ENCODE measurements at regions not wholly inside any gene's neighbourhood (a gene's known extent, or its start where the extent isn't known, plus 50 kb on each side); places are given as distances from the start of the nearest gene placed in this dataset.
"Not testable (repeated sequence)": the region's sequence is repeated elsewhere in the genome, so short reads cannot be mapped to it uniquely, and the experiment has no call there.

- DNase-seq (ENCODE audit: low read depth in 2 of 2), result not testable (repeated sequence)
These were observed 52.5 kb upstream of the CCDC71L start for GRCh38 chr7:106713452-106713851.

GRCh38 chr7:106714590-106715442 is 53.9 kb upstream of the CCDC71L start:
- not testable (repeated sequence) for DNase-seq (ENCODE audit: low read depth in 2 of 2)

GRCh38 chr7:106715730-106716129 is 54.8 kb upstream of the CCDC71L start:
- DNase-seq (ENCODE audit: low read depth in 2 of 2), result no peak

GRCh38 chr7:106717254-106717954 is 56.4 kb upstream of the CCDC71L start:
- no peak for DNase-seq (ENCODE audit: low read depth in 2 of 2)

GRCh38 chr7:106717955-106718871 is 57.3 kb upstream of the CCDC71L start:
- peak; percentile 93 to 98 for DNase-seq (ENCODE audit: low read depth in 2 of 2)

GRCh38 chr7:106720641-106721040 is 59.7 kb upstream of the CCDC71L start:
- no peak for DNase-seq (ENCODE audit: low read depth in 2 of 2)

- DNase-seq (ENCODE audit: low read depth in 2 of 2), result no peak
These were observed 61.1 kb upstream of the CCDC71L start for GRCh38 chr7:106721816-106722785.

- no peak for DNase-seq (ENCODE audit: low read depth in 2 of 2)
These were observed 62.4 kb upstream of the CCDC71L start for GRCh38 chr7:106723398-106723797.

GRCh38 chr7:106729720-106730385 is 68.9 kb upstream of the CCDC71L start:
- no peak for DNase-seq (ENCODE audit: low read depth in 2 of 2)

- peak; percentile 79 to 97 for DNase-seq (ENCODE audit: low read depth in 2 of 2)
These were observed 70.2 kb upstream of the CCDC71L start for GRCh38 chr7:106731187-106731586.

GRCh38 chr7:106731646-106732444 is 70.9 kb upstream of the CCDC71L start:
- DNase-seq (ENCODE audit: low read depth in 2 of 2), result peak in 1 of 2 donors; percentile 80

- no peak for DNase-seq (ENCODE audit: low read depth in 2 of 2)
These were observed 74.7 kb upstream of the CCDC71L start for GRCh38 chr7:106735637-106736036.

GRCh38 chr7:106736123-106736507 is 75.2 kb upstream of the CCDC71L start:
- DNase-seq (ENCODE audit: low read depth in 2 of 2), result no peak

GRCh38 chr7:106736508-106737201 is 75.7 kb upstream of the CCDC71L start:
- peak; percentile 80 to 89 for DNase-seq (ENCODE audit: low read depth in 2 of 2)

- DNase-seq (ENCODE audit: low read depth in 2 of 2), result peak; percentile 40 to 71
These were observed 76.2 kb upstream of the CCDC71L start for GRCh38 chr7:106737202-106737562.

GRCh38 chr7:106740806-106741205 is 79.8 kb upstream of the CCDC71L start:
- DNase-seq (ENCODE audit: low read depth in 2 of 2), result no peak

- no peak for DNase-seq (ENCODE audit: low read depth in 2 of 2)
These were observed 83.7 kb upstream of the CCDC71L start for GRCh38 chr7:106744563-106745091.

GRCh38 chr7:106747301-106747700 is 86.3 kb upstream of the CCDC71L start:
- not testable (repeated sequence) for DNase-seq (ENCODE audit: low read depth in 2 of 2)
